ENCODE measurements at regions not wholly inside any gene's neighbourhood (a gene's known extent, or its start where the extent isn't known, plus 50 kb on each side); places are given as distances from the start of the nearest gene placed in this dataset.

GRCh38 chr18:7497081-7497480 is 70.0 kb upstream of the PTPRM start:
- no peak for TF ChIP-seq CTCF (IDR thresholded peaks at IDR 0.05)
- no peak for TF ChIP-seq EZH2 (IDR thresholded peaks at IDR 0.05; ENCODE audit: borderline replicate concordance, insufficient read depth, low read depth, low read length, poor library complexity, severe bottlenecking)
